Suppressor macrophage treated with lipopolysaccharide for 1 hour (primary cell): ENCODE measurements at regions not wholly inside any gene's neighbourhood (a gene's known extent, or its start where the extent isn't known, plus 50 kb on each side); places are given as distances from the start of the nearest gene placed in this dataset.
"Not testable (repeated sequence)": the region's sequence is repeated elsewhere in the genome, so short reads cannot be mapped to it uniquely, and the experiment has no call there.

Experiments
- DNase-seq, 3 donors: peaks; one replicate each; pipeline ENCODE4 v3.0.0-alpha.2; 2020 to 2022

DNA sequence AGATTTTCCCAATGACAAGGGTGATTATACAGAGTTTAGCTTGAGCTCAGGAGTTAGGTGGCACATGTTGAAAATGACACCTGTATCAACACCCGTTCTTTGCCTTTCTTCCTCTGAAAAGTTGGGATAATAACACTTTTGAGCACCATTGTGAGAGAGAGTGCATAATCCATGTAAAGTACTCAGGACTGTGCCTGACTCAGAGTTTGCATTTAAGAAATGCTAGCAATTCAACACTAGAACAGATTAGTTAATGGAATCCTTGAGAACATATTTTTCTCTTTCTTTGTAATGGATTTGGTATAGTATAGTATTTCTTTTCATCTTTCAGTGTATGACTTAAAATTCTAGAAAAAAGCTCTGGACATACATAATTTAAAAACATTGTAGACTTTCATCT lies 449.2 kb downstream of the GJA1 start:
- no peak for DNase-seq

DNA sequence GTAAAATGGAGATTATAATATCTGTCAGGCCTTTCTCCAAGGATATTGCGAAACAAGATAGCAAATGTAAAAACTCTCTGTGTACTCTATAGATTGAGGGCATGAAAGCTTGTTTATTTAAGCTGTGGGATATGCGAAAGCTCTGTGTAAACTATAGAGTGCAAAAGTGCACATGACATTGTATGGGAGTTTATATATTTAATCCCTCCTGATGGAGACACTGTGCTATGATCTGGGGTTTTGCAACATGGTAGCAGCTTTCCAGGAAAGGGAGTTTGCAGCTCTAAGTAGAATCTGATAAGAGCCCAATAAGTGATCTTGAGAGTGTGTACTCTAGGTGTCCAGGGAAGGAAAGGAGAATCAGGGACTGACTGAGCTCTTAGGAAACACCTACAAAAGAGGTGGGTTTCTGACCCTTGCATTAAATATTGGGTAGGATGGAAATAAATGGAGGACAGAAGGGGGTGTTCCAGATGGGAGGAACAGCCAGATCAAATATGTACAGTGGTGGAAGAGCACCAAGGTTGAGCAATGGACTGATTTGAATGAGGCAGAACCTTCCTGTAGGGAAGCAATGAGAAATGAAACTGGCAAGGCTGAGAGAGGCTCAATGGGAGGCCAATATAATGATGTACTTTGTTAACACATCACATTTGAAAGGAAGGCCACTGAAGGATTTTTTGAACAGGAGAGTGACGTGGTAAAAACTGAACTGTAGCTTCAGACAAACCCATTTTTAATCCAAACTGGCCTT lies 450.1 kb downstream of the GJA1 start:
- DNase-seq, result no peak

DNA sequence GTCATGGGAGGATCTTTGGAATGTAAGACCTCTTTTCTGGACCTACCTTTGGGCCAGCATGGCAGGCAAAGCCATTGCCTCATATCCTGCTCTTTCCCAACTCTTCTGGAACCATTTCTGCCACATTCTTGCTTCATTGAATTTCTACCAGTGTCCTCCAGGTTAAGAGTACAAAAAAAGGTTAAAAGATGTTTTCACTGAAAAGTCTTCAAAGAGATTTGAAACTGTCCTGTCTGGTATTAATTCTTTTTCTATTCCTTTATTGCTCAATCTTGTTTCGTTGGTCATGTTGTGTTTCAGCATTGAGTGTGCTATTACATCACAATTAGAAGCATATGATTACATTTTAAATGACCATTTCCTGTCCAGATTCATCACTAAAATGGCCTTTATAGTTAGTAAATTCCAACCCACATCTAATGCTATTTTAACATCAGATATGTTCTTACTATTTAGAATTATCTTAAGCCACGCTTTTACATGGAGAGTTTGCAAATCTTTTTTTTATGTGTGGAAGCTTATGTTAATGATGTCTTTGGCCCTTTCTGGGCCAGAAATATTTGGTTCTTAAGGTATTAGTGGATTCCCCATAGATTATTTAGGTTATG lies 450.9 kb downstream of the GJA1 start:
- no peak for DNase-seq

DNA sequence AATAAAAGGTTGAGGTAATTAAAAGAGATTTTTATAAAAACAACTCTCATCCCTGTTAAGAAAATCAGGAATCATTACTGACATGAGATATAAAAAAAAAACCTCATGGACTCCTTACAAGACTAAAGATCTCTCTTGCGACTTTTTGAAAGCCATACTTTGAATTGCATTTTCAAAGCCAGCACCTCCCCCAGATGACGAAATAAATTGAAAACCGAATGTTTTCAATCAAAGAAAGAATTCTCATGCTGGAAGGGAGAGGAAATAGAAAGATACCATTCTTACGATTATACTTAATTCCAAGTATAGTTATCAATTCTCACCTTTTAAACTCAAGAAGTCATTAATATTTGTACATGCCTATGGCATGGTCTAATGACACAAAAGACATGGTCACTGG lies 452.3 kb downstream of the GJA1 start:
- no peak for DNase-seq

DNA sequence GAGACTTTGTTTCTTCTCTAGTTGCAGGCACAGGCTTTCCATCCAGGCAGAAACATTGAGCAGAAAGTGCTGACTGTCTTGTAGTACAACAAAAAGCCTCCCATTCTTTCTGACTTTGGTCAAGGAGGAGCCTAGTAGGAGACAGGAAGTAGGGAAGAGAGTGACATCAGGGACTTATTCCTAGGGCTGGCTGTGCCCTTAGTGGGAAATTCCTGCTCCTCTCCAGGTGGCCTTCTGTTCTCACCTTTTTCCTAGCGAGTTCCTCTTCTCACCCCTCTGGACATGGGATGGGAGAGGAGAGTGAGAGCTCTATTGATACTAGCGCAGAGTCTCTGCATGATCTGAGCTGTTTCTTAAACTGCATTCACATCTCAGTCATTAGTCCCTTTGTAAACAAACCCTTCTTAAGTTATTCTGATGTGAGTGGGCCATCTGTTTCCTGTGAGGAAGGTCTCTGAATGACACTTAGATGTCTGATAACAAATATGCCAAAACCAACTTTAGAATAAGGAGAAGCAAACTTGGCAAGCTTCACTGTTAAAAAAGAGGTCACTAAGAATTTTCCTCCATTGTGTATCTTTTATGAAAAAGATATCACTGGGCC lies 455.0 kb downstream of the GJA1 start:
- no peak for DNase-seq

DNA sequence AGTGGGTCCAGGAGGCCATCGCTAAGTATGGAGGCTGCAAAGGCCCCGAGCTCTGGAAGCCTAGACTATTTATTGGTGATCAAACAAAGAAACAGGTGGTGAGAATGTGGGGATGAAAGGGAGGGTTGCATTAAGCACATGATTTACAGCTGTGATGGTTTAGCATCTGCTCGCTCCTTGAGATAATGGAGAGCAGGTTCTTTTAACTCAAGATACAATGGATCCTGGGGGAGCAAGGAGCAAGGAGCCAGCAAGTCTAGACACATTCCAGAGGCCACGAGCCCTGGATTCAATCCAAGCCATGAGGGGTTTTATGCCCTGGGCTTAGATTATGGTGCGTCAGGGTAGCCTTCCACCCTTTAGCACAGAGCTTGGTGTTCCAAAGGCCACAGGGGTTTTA lies 460.3 kb downstream of the GJA1 start:
- not testable (repeated sequence) for DNase-seq

DNA sequence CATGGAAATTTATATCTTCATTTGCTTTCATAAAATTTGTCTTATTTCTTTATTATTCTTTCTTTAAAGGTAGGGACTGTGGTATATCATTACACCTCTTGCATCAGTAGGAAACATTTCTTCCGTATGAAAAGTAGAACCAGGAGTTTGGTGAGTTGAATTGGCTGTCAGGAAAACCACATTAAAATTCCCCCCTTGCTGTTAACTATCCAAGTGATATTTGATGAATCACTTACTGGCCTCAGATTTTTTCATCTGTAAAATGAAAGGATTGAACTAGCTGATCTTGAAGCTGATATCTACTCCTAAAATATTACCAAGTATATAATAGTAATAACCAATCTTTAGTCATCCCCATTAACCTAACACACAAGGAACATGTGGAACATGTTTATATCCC lies 460.9 kb downstream of the GJA1 start:
- DNase-seq, result no peak

DNA sequence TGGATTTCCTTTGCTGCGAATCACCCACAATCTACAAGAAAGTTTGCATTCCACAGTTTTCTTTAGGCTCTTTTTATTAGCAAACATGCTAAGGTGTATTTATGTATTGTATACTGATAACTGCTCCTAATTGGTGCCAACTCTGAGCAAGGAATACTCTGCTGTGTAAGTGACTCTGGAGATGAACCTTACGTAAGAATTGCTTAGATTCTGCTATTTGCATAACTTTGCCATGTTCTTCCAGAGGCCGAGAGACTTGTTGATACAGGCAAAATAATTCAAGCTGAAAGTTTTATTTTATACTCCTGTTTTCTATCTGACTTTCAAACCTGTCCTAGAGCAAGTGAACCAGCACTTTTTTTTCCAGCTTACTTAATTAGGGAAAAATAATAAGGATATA lies 461.3 kb downstream of the GJA1 start:
- no peak for DNase-seq

DNA sequence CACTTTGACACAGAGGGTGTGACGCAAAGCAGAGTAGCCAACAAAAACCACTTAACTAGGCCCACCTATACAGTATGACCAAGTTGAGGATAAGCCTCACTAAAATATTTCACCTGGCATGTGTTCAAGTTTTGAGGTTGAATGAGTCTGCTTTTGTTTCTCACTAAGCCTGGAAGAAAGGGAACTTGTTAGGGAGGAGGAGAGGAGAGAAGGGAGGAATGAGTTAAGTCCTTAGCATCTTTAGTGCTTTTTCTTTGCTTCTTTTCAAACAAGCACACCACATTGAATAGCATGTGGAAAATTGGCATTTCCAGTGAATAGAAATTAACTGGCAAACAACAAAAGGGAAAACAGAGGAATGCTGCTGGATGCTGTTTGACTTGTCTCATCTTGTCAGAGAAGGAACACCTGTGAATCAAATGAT lies 461.9 kb downstream of the GJA1 start:
- DNase-seq, result no peak

DNA sequence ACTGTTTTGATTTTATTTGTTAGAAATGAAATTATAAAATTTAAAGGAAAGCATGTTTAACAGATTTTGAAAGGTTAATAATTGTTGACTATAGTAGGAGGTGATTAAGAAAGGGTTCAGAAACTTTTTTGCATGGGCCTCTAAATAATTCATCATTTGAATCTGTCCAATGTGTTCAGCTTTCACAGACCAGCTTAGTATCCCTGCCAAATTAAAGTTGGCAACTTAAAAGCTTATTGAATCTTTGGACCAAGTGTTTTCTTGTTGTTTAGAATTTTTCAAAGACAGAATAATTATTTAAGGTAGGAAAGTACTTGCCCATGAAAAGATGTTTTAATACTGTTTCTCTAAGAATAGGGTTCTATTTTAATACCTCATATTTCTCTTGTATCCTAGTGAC lies 466.0 kb downstream of the GJA1 start:
- DNase-seq, result no peak

DNA sequence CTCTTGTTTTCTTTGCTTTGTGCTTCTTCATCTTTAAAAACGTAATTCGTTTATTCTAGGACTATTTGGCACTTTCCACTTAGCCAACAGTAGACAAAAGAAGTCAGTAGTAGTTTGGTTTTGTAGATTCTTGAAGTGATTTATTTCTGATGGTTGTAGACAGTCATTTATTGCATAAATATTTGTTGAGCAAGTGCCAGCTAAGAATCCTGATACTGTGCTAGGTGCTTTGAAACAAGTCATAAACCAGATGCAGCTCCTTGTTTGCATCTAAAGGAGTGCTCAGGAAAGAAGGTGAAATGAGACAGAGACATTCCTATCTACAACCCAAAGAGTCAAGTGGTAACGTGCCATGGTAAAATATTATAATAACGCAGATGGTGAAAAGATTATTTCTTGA lies 469.1 kb downstream of the GJA1 start:
- DNase-seq, result no peak

DNA sequence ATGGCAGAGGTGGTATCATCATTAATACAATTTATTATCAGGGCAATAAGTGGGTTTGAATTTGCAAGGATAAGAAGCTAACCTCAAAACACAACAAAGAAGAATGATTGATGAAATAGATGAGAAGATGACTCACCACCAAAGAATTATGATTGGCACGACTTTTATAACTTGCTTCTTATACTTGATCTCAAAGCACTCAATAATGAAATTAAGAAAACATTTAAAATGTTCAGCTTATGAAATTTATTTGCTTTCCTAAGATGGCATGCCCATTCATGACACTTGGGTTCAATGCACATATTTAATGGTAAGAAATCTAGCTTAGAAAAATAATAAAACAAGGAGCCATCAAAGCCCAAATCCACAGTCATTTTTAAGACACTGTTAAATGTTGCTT lies 477.5 kb downstream of the GJA1 start:
- no peak for DNase-seq

DNA sequence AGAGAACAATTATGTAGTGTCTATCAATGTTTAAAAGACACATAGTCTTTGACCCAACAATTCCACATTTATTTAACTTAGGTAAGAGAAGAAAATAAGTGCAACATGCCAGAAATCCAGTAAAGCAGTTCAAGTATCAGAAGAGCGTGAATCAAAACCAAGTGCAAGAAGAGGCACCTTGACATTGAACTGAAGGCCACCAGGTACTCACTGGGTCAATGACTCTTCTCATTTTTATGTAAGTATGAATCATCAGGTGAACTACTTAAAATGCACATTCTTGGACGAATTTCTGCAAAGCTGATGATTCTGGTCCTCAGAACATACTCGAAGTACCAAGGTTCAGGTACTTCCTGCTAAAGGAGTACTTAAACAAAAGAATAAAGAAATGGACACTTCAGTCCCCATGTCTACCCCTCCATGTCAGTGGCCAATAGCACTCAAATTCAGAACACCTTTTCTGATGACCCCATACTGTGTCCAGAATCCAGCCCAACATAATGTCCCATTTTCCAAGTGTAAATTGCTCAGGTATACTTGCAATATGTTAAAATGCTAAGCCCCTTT lies 481.9 kb downstream of the GJA1 start:
- DNase-seq, result no peak

DNA sequence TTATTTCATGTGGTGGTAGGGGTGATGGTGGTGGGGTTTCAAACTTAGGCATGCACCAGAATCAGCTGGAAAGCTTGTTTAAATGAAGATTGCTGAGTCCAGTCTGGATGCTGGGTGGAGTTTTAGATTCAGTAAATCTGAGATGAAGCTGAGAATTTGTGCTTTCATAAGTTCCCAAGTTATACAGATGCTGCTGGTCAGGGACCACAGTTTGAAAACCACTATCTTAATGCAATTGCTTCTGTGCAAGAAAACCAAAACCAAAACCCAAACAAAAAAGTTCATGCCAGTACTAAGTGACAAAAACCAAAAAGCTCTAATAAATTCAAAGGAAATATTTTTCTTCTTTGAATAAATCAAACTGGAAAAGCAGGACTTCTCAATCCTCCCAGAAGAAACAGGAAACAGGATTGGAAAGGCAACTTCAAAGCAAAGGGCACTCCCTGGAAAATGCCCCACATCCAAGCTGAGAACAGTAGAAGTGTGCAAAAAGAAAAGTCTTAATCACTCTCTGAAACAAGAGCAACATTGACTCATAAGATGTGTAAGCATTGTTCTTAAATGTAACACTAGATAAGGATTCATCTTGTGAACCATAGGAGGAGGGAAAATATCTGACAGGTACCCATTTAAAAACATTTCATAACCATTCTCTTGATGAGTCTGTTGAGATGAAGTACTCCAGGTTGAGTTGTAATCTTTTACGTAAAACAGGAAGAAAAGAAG lies 481.5 kb upstream of the HSF2 start:
- no peak for DNase-seq

DNA sequence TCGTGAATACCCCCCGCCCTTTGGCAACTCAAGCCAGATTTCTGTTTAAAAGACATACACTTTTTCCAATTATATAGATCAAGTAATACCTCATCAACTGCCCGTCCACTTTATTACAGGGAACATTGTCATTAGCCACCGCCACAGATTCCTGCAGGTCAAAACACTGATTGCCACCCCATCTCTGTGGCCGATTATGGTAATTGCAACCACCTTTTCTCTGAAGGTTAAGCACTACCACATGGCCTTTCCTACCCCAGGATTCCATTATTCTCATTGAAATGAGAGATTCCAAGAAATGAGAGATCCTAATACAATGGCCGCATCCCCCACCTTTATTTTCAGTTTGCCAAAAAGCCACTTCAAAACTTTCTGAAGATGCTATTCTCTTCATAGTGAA lies 478.8 kb upstream of the HSF2 start:
- DNase-seq, result no peak

DNA sequence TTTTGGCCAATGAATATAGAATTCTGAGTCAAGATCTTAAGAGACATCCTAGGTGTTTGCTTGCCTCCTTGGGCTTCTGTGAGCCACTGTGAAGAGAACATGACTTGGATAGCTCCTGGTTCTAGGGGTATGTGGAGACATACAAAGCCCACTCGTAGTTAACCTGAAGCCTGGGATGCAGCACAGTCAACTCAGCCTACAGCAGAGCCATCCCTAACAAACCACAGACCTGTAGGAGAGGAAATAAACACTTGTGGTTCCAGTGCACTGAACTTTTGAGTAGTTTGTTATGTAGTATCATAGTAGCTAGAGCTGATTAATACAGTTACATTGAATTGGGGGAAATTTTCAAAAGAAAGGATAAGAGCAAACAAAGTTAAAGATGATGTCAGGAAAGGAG lies 474.4 kb upstream of the HSF2 start:
- DNase-seq, result no peak

DNA sequence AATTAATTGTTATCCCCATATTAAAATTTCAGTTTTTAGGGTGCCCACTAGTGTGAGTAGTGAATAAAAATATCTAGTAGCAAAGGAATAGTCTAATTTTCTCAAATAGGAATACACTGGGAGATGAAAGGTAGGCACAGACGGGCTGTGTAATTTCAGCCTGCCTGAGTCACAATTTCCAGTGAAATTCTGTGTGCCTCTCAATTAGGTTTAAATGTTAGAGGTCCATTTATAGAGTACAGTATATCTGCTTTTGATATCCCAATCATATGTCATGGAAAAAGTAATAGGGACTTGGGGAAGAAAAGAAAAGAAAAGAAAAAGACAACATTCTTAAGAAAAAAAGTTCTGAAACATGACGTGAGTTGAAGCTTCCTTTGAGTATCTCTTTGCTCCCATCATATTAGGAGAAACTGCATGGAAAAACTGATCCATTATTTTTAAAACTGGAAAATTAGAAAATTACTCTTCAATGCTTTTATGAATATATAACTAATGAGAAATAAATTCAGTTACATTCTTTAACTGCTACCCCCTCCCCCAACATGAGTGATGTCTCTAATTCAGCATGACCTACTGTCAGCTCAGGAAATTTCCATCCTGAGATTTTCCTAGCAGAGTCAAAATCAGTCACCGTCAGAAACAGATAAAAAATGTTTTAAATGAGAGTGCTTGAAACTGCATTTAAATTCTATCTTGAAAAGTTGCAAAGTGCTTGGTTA lies 473.8 kb upstream of the HSF2 start:
- DNase-seq, result no peak

DNA sequence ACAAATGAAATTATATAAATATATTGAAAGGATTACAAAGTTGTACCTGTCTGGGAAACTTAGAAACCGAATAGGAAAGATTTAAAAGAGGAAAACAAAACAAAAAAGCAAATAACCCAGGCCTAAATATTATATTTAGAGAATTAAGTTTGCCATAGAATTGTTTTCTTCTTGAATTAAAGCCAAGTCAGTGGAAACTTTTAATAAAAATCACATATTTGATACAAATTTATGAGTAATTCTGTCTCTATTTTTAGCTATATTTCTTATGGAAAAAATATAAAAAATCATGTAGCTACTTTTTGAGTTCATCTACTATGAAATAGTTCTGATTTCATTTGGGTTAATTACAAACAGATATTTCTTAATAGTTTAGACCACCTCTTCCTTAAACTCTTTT lies 470.2 kb upstream of the HSF2 start:
- no peak for DNase-seq

DNA sequence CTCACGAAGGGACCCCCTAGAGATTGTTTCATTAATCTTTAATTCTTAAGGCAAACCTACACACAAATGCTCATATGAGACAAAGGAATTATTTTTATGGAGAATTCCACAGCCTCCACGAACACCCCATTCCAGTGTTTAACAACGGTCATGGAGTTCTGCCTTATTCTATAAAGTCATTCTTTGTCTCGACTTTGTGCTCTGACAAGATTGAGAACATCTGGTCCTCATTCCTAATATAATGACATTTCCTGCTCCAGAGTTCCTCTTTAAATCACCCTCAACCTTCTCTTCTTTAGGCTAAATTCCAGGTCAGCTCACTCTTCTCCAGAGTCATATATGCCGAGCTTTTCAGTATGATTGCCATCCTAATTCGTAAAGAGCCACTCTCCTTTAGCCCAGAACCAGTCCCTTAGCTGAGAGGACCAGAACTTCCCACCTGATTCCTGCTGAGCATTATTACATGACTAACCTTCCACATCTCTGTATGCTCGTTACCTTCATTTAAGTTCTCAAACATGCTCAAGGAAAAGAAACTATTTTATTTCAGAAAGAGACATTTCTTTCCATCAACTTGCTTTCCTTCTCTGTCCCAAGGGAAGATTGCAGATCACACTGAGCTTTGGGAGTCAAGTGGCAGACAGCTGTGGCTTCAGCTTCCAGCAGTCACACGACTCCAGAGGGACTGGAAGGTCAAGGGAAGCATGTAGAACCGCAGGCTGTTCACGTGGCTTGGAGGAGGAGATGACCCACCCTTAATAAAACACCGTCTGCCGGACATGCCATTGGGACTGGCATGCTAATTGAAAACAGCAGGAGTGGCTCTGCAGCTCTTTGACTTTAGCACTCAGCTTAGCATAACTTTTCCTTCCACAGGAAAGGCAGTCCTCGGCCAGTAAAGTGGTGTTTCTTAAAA lies 467.1 kb upstream of the HSF2 start:
- no peak for DNase-seq

DNA sequence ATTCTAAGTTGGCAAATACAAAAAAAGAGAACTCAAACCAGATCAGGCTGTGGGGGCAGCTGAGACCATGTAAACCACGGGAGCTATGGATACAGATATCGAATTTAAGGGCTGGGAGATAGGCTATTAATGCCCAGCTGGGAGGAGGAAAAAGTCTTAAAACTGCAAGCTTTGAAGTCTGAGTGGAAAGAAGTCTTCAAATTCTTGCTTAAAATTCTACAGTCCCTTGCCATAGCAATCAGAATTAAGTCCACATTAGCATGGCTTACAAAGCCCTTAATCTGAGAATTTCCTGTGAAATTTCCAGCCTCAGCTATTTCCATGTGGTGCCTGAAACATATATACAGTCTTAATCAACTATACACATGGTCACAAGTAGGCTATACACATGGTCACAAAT lies 465.0 kb upstream of the HSF2 start:
- no peak for DNase-seq

DNA sequence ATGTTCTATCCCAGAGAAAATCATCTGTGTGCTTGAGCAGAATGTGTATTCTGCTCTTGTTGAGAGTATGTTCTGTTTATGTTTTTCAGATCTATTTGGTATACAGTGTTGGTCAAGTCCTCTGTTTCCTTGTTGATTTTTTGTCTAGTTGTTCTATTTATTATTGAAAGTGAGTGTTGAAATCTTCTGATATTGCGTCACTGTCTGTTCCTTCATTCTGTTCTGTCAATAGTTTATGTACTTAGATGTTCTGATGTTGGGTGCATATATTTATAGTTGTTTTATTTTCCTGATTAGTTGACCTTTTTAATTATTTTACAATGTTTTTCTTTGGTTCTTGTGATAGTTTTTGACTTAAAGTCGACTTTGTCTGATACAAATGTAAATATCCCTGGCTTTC lies 458.7 kb upstream of the HSF2 start:
- no peak for DNase-seq

DNA sequence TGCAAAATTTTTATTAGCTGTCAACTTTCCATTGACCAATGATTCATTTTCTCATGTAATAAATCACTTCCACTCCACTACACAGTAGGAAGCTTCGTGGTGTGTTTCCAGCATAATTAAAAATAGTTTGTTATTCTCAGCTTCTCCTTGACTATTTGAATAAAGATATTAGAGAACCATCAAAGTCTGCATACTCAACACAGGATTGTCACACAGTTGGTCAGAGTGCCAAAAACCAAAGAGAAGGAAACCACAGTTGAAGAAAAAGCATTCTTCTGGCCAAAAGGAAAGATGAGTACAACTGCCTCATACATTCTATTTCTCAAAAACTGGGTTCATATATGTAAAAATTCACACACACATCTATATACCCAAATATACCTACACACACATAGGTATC lies 455.1 kb upstream of the HSF2 start:
- DNase-seq, result no peak
